ENCODE measurements at regions not wholly inside any gene's neighbourhood (a gene's known extent, or its start where the extent isn't known, plus 50 kb on each side); places are given as distances from the start of the nearest gene placed in this dataset.

GRCh38 chr11:130639369-130639768 lies 190.9 kb downstream of the ADAMTS15 start:
- CTCF ChIA-PET = interaction anchor here (0.7 kb wide), 1 partner anchor 155 kb away, joined by 3 read pairs; no protein-coding TSS in a partner anchor
- POLR2A ChIA-PET = no interaction called here
- Histone ChIP-seq H3K36me3 (ENCODE audit: control insufficient read depth in 2 of 2, insufficient read depth in 1 of 2, low read length in 2 of 2) (no peaks in the 10 kb centered on the region), H3K4me1 (ENCODE audit: control insufficient read depth, insufficient read depth, low read length) (no peaks in the 10 kb centered on the region), H3K9me3 (ENCODE audit: control insufficient read depth, insufficient read depth, low read depth, low read length) (no peaks in the 10 kb centered on the region), H3K4me3 (ENCODE audit: low read depth, low read length) (no peak overlapping the region), H3K27ac (ENCODE audit: extremely low read depth, low read depth, low read length) (no peak overlapping the region)
- TF ChIP-seq ZBTB49 (tag by site-specific recombination; IDR thresholded peaks at IDR 0.05; ENCODE audit: low read depth) (no peak), ZNF184 (tag by site-specific recombination; IDR thresholded peaks at IDR 0.05) (no peak), OSR2 (tag by site-specific recombination; IDR thresholded peaks at IDR 0.05) (no peak)

GRCh38 chr11:130640526-130640925 lies 192.1 kb downstream of the ADAMTS15 start:
- Histone ChIP-seq H3K27ac (ENCODE audit: extremely low read depth, low read depth, low read length) (no peak overlapping the region), H3K9me3 (ENCODE audit: control insufficient read depth, insufficient read depth, low read depth, low read length) (no peaks in the 10 kb centered on the region), H3K4me3 (ENCODE audit: low read depth, low read length) (no peak overlapping the region), H3K36me3 (ENCODE audit: control insufficient read depth in 2 of 2, insufficient read depth in 1 of 2, low read length in 2 of 2) (no peaks in the 10 kb centered on the region), H3K4me1 (ENCODE audit: control insufficient read depth, insufficient read depth, low read length) (no peaks in the 10 kb centered on the region)
- ChIA-PET CTCF (no interaction called here), POLR2A (no interaction called here)
- TF ChIP-seq ZNF202 (tag by site-specific recombination; IDR thresholded peaks at IDR 0.05; ENCODE audit: borderline replicate concordance) (no peak), ZNF677 (tag by site-specific recombination; IDR thresholded peaks at IDR 0.05) (no peak), ZNF398 (tag by site-specific recombination; IDR thresholded peaks at IDR 0.05) (no peak), ZNF670 (tag by site-specific recombination; IDR thresholded peaks at IDR 0.05; ENCODE audit: low read depth) (no peak), ZNF514 (tag by site-specific recombination; IDR thresholded peaks at IDR 0.05) (no peak), BCL6B (tag by site-specific recombination; IDR thresholded peaks at IDR 0.05) (no peak), ZNF221 (tag by site-specific recombination; IDR thresholded peaks at IDR 0.05; ENCODE audit: borderline replicate concordance) (no peak), ZFP69B (tag by site-specific recombination; IDR thresholded peaks at IDR 0.05) (no peak), KLF7 (tag by site-specific recombination; IDR thresholded peaks at IDR 0.05; ENCODE audit: borderline replicate concordance) (no peak), ZNF585B (tag by site-specific recombination; IDR thresholded peaks at IDR 0.05) (no peak), ZNF416 (tag by site-specific recombination; IDR thresholded peaks at IDR 0.05) (no peak), ZNF777 (tag by site-specific recombination; IDR thresholded peaks at IDR 0.05; ENCODE audit: borderline replicate concordance) (no peak), ZNF114 (tag by site-specific recombination; IDR thresholded peaks at IDR 0.05) (no peak), SP2 (tag by site-specific recombination; IDR thresholded peaks at IDR 0.05) (no peak), ZNF148 (tag by site-specific recombination; IDR thresholded peaks at IDR 0.05; ENCODE audit: borderline replicate concordance) (no peak), ZNF785 (tag by site-specific recombination; IDR thresholded peaks at IDR 0.05) (no peak), ZBTB48 (tag by site-specific recombination; IDR thresholded peaks at IDR 0.05) (no peak), ZSCAN5A (tag by site-specific recombination; IDR thresholded peaks at IDR 0.05) (no peak), ZNF600 (tag by site-specific recombination; IDR thresholded peaks at IDR 0.05) (no peak), MZF1 (tag by site-specific recombination; IDR thresholded peaks at IDR 0.05; ENCODE audit: borderline replicate concordance) (no peak)
